CD4-positive, alpha-beta memory T cell (primary cell): ENCODE measurements at regions not wholly inside any gene's neighbourhood (a gene's known extent, or its start where the extent isn't known, plus 50 kb on each side); places are given as distances from the start of the nearest gene placed in this dataset.

ENCODE experiments used
- CTCF ChIA-PET: fragments of 350-600 bp; sonication (Branson Sonifier 250); formaldehyde crosslinking; loops from one replicate; lab custom pipeline; 2021; ENCODE audit warnings: inconsistent platforms; ENCODE audit not compliant: partially characterized antibody; lab: Charles Lee
- POLR2A ChIA-PET: fragments of 350-600 bp; sonication (Branson Sonifier 250); formaldehyde crosslinking; loops from one replicate; lab custom pipeline; 2021; ENCODE audit not compliant: partially characterized antibody; lab: Charles Lee
- DNase-seq, 5 donors: peaks; one replicate each; pipeline versions ENCODE4 v3.0.0 to v3.0.0-alpha.2; 2020 to 2022; ENCODE audit warnings: mixed read lengths in 1 of 5
- H3K27ac ChIP-seq: one replicate; pipeline ENCODE4 v1.7.0; 2013; ENCODE audit warnings: low read depth, low read length
- H3K27me3 ChIP-seq: 2 replicates; pipeline ENCODE4 v1.7.0; 2013; ENCODE audit warnings: mild to moderate bottlenecking, low read length, moderate library complexity; ENCODE audit not compliant: insufficient read depth
- H3K36me3 ChIP-seq: 2 replicates; pipeline ENCODE4 v1.7.0; 2013; ENCODE audit warnings: mild to moderate bottlenecking, low read length, moderate library complexity; ENCODE audit not compliant: insufficient read depth
- H3K4me1 ChIP-seq: 2 replicates; pipeline ENCODE4 v1.7.0; 2013; ENCODE audit warnings: mild to moderate bottlenecking, low read length, moderate library complexity; ENCODE audit not compliant: insufficient read depth
- H3K4me3 ChIP-seq, 2 donors: one replicate each; pipeline ENCODE4 v1.7.0; 2013; ENCODE audit warnings: low read length in 2 of 2, mild to moderate bottlenecking in 1 of 2
- H3K9me3 ChIP-seq, 2 donors: one replicate each; pipeline ENCODE4 v1.7.0; 2013; ENCODE audit warnings: low read length in 2 of 2, control low read depth in 1 of 2; ENCODE audit not compliant: control insufficient read depth in 1 of 2
- H3K27ac Mint-ChIP-seq, 7 donors: one replicate each; pipeline ENCODE4 v1.8.0; 2020 to 2021; ENCODE audit warnings: mixed read lengths in 7 of 7, mild to moderate bottlenecking in 6 of 7, inconsistent platforms in 3 of 7, moderate library complexity in 3 of 7
- H3K27me3 Mint-ChIP-seq, 2 donors: one replicate each; pipeline ENCODE4 v1.8.0; 2020 to 2021; ENCODE audit warnings: mixed read lengths in 2 of 2
- H3K36me3 Mint-ChIP-seq, 2 donors: one replicate each; pipeline ENCODE4 v1.8.0; 2020 to 2021; ENCODE audit warnings: mixed read lengths in 2 of 2, inconsistent platforms in 1 of 2, mild to moderate bottlenecking in 1 of 2
- H3K4me1 Mint-ChIP-seq, 4 donors: one replicate each; pipeline ENCODE4 v1.8.0; 2020 to 2021; ENCODE audit warnings: mixed read lengths in 4 of 4, mild to moderate bottlenecking in 1 of 4
- H3K4me3 Mint-ChIP-seq, 8 donors: one replicate each; pipeline ENCODE4 v1.8.0; 2020 to 2021; ENCODE audit warnings: mixed read lengths in 8 of 8, mild to moderate bottlenecking in 7 of 8, moderate library complexity in 6 of 8, inconsistent platforms in 3 of 8
- H3K9me3 Mint-ChIP-seq, 8 donors: one replicate each; pipeline ENCODE4 v1.8.0; 2020 to 2021; ENCODE audit warnings: mixed read lengths in 8 of 8, mild to moderate bottlenecking in 5 of 8, inconsistent platforms in 3 of 8, moderate library complexity in 1 of 8
- intact Hi-C: fragments of 100-400 bp; cut with micrococcal nuclease; formaldehyde crosslinking; loops from one replicate; pipeline ENCODE4 v1.15.1; 2023

GRCh38 chr14:78107166-78107565, 63.0 kb upstream of the NRXN3 start:
- peaks cover 0 to 4% of the 10 kb centered on the region in 2 donors for H3K27me3 Mint-ChIP-seq
- H3K9me3 Mint-ChIP-seq = peaks cover 0 to 7% (median 0%) of the 10 kb centered on the region in 8 donors
- ChIA-PET POLR2A (no interaction called here), CTCF (no interaction called here)
- Histone ChIP-seq H3K9me3 (no peaks in the 10 kb centered on the region), H3K27me3 (no peaks in the 10 kb centered on the region), H3K27ac (no peak overlapping the region), H3K4me3 (no peak overlapping the region), H3K4me1 (no peaks in the 10 kb centered on the region), H3K36me3 (no peaks in the 10 kb centered on the region)
- H3K27ac Mint-ChIP-seq = no peak overlapping the region
- no peak overlapping the region for H3K4me3 Mint-ChIP-seq
- no peaks in the 10 kb centered on the region for H3K36me3 Mint-ChIP-seq
- DNase-seq = no peak
- no peaks in the 10 kb centered on the region for H3K4me1 Mint-ChIP-seq
- intact Hi-C loops = no loop called here

GRCh38 chr14:78119440-78119839, 50.7 kb upstream of the NRXN3 start:
- ChIA-PET POLR2A (no interaction called here), CTCF (no interaction called here)
- no peaks in the 10 kb centered on the region for H3K36me3 ChIP-seq
- no peaks in the 10 kb centered on the region for H3K27me3 ChIP-seq
- Mint-ChIP-seq H3K36me3 (no peaks in the 10 kb centered on the region), H3K4me3 (no peak overlapping the region), H3K27ac (no peak overlapping the region), H3K27me3 (peaks cover 2 to 3% of the 10 kb centered on the region in 2 donors), H3K4me1 (no peaks in the 10 kb centered on the region), H3K9me3 (peaks cover 0 to 6% (median 2%) of the 10 kb centered on the region in 8 donors)
- no peak for DNase-seq
- no peaks in the 10 kb centered on the region for H3K9me3 ChIP-seq
- H3K4me1 ChIP-seq = no peaks in the 10 kb centered on the region
- H3K27ac ChIP-seq = no peak overlapping the region
- intact Hi-C loops = no loop called here
- no peak overlapping the region for H3K4me3 ChIP-seq
